HG02642 (cell line): ENCODE measurements at regions not wholly inside any gene's neighbourhood (a gene's known extent, or its start where the extent isn't known, plus 50 kb on each side); places are given as distances from the start of the nearest gene placed in this dataset.
A peak's percentile ranks its signal among the peaks of the same experiment; 100 is the strongest.
"Not testable (repeated sequence)": the region's sequence is repeated elsewhere in the genome, so short reads cannot be mapped to it uniquely, and the experiment has no call there.

ENCODE experiments used
- ATAC-seq: cut with Tn5 transposase; IDR thresholded peaks from one replicate; pipeline ENCODE4 v1.9.1; 2021; ENCODE audit warnings: mild to moderate bottlenecking; ENCODE audit not compliant: unreplicated experiment, poor library complexity

GRCh38 chr12:77238335-77238734 is 173.0 kb upstream of the E2F7 start:
- ATAC-seq = no peak

GRCh38 chr12:77237896-77238295 is 172.5 kb upstream of the E2F7 start:
- ATAC-seq = no peak

- ATAC-seq = no peak
Observed at GRCh38 chr12:77236066-77236465, 170.7 kb upstream of the E2F7 start.

GRCh38 chr12:77232045-77232444 is 166.7 kb upstream of the E2F7 start:
- ATAC-seq = no peak

GRCh38 chr12:77231501-77231918 is 166.1 kb upstream of the E2F7 start:
- ATAC-seq = no peak

GRCh38 chr12:77229640-77230442 is 164.5 kb upstream of the E2F7 start:
- no peak for ATAC-seq

- ATAC-seq = no peak
Observed at GRCh38 chr12:77228376-77228775, 163.0 kb upstream of the E2F7 start.

GRCh38 chr12:77226368-77226767 is 161.0 kb upstream of the E2F7 start:
- ATAC-seq = no peak

- ATAC-seq = no peak
Observed at GRCh38 chr12:77225373-77225772, 160.0 kb upstream of the E2F7 start.

GRCh38 chr12:77224346-77224745 is 159.0 kb upstream of the E2F7 start:
- no peak for ATAC-seq

- ATAC-seq = no peak
Observed at GRCh38 chr12:77222336-77222735, 157.0 kb upstream of the E2F7 start.

GRCh38 chr12:77220586-77220985 is 155.2 kb upstream of the E2F7 start:
- ATAC-seq = no peak

GRCh38 chr12:77218278-77218677 is 152.9 kb upstream of the E2F7 start:
- ATAC-seq = peak; percentile 59

GRCh38 chr12:77216136-77216535 is 150.8 kb upstream of the E2F7 start:
- ATAC-seq = not testable (repeated sequence)

GRCh38 chr12:77214136-77214535 is 148.8 kb upstream of the E2F7 start:
- ATAC-seq = no peak

- no peak for ATAC-seq
Observed at GRCh38 chr12:77213319-77213718, 147.9 kb upstream of the E2F7 start.

- ATAC-seq = no peak
Observed at GRCh38 chr12:77210724-77211123, 145.4 kb upstream of the E2F7 start.

- no peak for ATAC-seq
Observed at GRCh38 chr12:77204083-77204482, 138.7 kb upstream of the E2F7 start.

- ATAC-seq = no peak
Observed at GRCh38 chr12:77202457-77203060, 137.2 kb upstream of the E2F7 start.

- ATAC-seq = no peak
Observed at GRCh38 chr12:77189901-77190416, 124.6 kb upstream of the E2F7 start.

GRCh38 chr12:77189458-77189857 is 124.1 kb upstream of the E2F7 start:
- ATAC-seq = no peak

GRCh38 chr12:77179515-77179914 is 114.1 kb upstream of the E2F7 start:
- no peak for ATAC-seq
